Right lobe of liver (tissue), 6 donors: ENCODE measurements at regions not wholly inside any gene's neighbourhood (a gene's known extent, or its start where the extent isn't known, plus 50 kb on each side); places are given as distances from the start of the nearest gene placed in this dataset.

Source experiments
- ATAC-seq, 4 donors: fragments of 200-7000 bp; cut with Tn5 transposase; one replicate each; pipeline ENCODE4 v1.9.1; 2020; ENCODE audit warnings: mild to moderate bottlenecking in 4 of 4, moderate library complexity in 4 of 4
- DNase-seq, 3 donors: peaks; one replicate each; pipeline ENCODE4 v3.0.0-alpha.2; 2020
- H3K27ac ChIP-seq, 3 donors: fragments of 200-600 bp; one replicate each; pipeline ENCODE4 v1.8.0; 2022
- H3K27me3 ChIP-seq, 2 donors: fragments of 200-600 bp; one replicate each; pipeline ENCODE4 v1.8.0; 2022
- H3K36me3 ChIP-seq, 4 donors: fragments of 200-600 bp; sonication (generic) in 1 of 4; one replicate each; pipeline versions ENCODE4 v1.5.1 to v1.8.0; 2017 to 2022; ENCODE audit warnings: control low read depth in 1 of 4
- H3K4me1 ChIP-seq, 4 donors: fragments of 200-600 bp; sonication (generic) in 1 of 4; one replicate each; pipeline versions ENCODE4 v1.5.1 to v1.8.0; 2017 to 2022; ENCODE audit warnings: control low read depth in 1 of 4
- H3K4me3 ChIP-seq, 3 donors: fragments of 200-600 bp; one replicate each; pipeline ENCODE4 v1.8.0; 2022
- H3K9me3 ChIP-seq, 4 donors: fragments of 200-600 bp; sonication (generic) in 1 of 4; one replicate each; pipeline versions ENCODE4 v1.5.1 to v1.8.0; 2017 to 2022; ENCODE audit warnings: control low read depth in 1 of 4
- CTCF ChIP-seq, 4 donors: fragments of 200-600 bp in 3 of 4; fragments of 450-650 bp in 1 of 4; IDR thresholded peaks; one replicate each; pipeline versions ENCODE4 v1.5.1 to v1.8.0; 2016 to 2022; ENCODE audit warnings: antibody characterized with exemption in 4 of 4, mild to moderate bottlenecking in 2 of 4
- POLR2A ChIP-seq: fragments of 450-650 bp; IDR thresholded peaks from one replicate; pipeline ENCODE4 v1.6.1; 2017; ENCODE audit warnings: antibody characterized with exemption, mild to moderate bottlenecking
- WGBS: methylation state at CpG from one replicate; pipeline ENCODE4 v1.1.6; 2018; ENCODE audit warnings: low coverage, low lambda C conversion rate; ENCODE audit not compliant: insufficient coverage; ENCODE audit errors: missing lambda C conversion rate; 5-methylcytosine and 5-hydroxymethylcytosine counted together
- intact Hi-C, 2 donors: fragments of 100-400 bp; cut with DNase I; formaldehyde crosslinking; loops; one replicate each; pipeline versions ENCODE4 v1.11.2 to v1.14.1; 2022
- donor health status: DM: no; HTN: yes; CAD: no.
- donor health status: DM: no; HTN: no; CAD: no.
- donor health status: DM: no; HTN: no; CAD: no.
- donor health status: DM: no; HTN: yes; CAD: no.
- donor health status: DM: no; HTN: yes; CAD: no.

DNA sequence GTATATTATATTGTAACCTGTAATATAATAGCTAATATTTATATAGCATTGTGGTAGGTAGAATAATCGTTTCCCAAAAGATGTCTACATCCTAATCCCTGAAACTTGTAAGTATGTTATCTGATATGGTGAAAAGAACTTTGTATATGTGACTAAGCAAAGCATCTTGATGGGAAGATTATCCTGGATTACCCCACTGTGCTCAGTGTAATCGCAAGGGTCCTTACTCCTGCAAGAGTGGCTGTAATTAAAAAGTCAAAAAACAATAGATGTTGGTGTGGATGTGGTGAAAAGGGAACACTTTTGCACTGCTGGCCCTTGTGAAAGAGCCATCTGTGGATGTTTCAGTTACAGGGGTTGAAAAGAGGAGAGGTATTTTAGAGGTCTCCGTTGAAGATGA lies 95.2 kb downstream of the EDN1 start:
- H3K36me3 ChIP-seq, result no peaks in the 10 kb centered on the region
- H3K9me3 ChIP-seq, result no peaks in the 10 kb centered on the region
- no peaks in the 10 kb centered on the region for H3K4me1 ChIP-seq
- TF ChIP-seq POLR2A (no peak), CTCF (IDR thresholded peaks at IDR 0.05) (no peak)
- intact Hi-C loops, result no loop called here
- H3K27ac ChIP-seq, result no peak overlapping the region
- ATAC-seq, result no peak
- DNase-seq, result no peak
- 82% methylated on average over 3 of the region's 3 CpGs for WGBS
- H3K27me3 ChIP-seq, result no peaks in the 10 kb centered on the region
- H3K4me3 ChIP-seq, result no peak overlapping the region

GRCh38 chr6:12386816-12387215 lies 96.7 kb downstream of the EDN1 start:
- ATAC-seq (no peak), DNase-seq (no peak)
- no peak overlapping the region for H3K4me3 ChIP-seq
- no peaks in the 10 kb centered on the region for H3K27me3 ChIP-seq
- TF ChIP-seq POLR2A (no peak), CTCF (IDR thresholded peaks at IDR 0.05) (no peak)
- H3K4me1 ChIP-seq, result no peaks in the 10 kb centered on the region
- H3K9me3 ChIP-seq, result no peaks in the 10 kb centered on the region
- WGBS, result 90% methylated on average over 4 of the region's 5 CpGs
- no peak overlapping the region for H3K27ac ChIP-seq
- intact Hi-C loops, result no loop called here
- H3K36me3 ChIP-seq, result no peaks in the 10 kb centered on the region

DNA sequence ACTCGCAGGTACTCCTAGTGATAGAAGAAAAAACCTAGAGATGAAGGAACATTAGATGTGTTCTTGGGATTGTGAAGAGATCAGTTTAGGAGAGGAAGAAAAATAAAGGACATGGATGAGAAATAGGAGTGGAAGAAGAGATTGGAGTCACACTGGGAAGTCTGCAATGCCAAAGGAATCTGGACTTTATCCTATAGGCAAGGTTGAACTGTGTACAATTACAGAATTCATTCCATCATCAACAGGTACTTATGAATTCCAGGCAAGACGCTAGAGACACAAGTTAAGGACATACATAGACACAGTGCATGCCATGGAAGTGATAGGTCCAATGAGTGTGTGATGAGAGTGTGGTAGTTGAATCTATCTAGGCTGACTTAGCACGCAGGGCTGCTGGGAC lies 101.3 kb downstream of the EDN1 start:
- 60% methylated on average over 3 of the region's 3 CpGs for whole genome bisulfite sequencing
- TF ChIP-seq CTCF (IDR thresholded peaks at IDR 0.05) (no peak), POLR2A (no peak)
- H3K4me1 ChIP-seq, result no peaks in the 10 kb centered on the region
- no peak for ATAC-seq
- intact Hi-C loops, result no loop called here
- H3K4me3 ChIP-seq, result no peak overlapping the region
- no peaks in the 10 kb centered on the region for H3K27me3 ChIP-seq
- H3K27ac ChIP-seq, result no peak overlapping the region
- H3K36me3 ChIP-seq, result no peaks in the 10 kb centered on the region
- H3K9me3 ChIP-seq, result no peaks in the 10 kb centered on the region
- DNase-seq, result no peak

DNA sequence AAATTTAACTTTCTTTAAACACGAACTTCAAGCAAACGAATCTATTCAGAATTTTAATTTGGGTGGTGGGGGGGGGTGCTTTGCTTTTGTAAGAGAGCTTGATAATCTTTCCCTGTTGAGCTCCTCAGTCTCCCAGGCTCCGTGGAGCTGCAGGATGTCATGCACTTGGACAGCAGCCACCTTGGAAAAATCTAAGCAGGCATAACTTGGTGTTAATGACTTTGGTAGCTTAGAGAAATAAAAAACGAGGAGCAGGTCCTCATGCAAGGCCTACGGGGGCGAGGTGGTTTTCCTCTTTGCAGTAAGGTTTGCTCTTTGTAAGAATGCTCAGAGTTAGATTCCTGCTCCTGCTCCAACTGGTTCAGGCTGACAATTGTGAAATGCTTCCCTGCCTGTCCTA lies 102.3 kb downstream of the EDN1 start:
- Histone ChIP-seq H3K36me3 (no peaks in the 10 kb centered on the region), H3K4me1 (no peaks in the 10 kb centered on the region), H3K27ac (no peak overlapping the region), H3K4me3 (no peak overlapping the region), H3K9me3 (no peaks in the 10 kb centered on the region), H3K27me3 (no peaks in the 10 kb centered on the region)
- ATAC-seq (no peak), DNase-seq (no peak)
- WGBS, result 73% methylated on average over 6 of the region's 6 CpGs
- TF ChIP-seq CTCF (IDR thresholded peaks at IDR 0.05) (no peak), POLR2A (no peak)
- intact Hi-C loops, result no loop called here

DNA sequence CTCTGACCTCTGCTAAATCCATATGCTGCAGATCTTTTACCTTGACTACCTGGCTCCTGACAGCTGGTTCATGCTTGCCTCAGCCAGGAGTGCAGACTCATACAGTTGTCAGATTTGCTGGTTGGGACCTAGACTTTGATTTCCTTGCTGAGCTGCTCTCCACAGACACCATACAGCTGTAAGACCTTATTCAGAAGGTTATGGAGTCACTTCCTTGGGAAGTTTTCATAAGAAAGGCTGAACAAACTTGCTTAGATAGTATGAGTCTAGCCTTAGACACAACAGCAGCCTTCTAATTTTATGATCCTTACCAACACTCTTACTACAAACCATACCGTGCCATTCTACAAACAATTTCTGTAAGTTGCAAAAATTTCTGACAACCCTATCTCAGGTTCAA lies 102.9 kb downstream of the EDN1 start:
- TF ChIP-seq CTCF (IDR thresholded peaks at IDR 0.05), result no peak
- no peak for TF ChIP-seq POLR2A
- WGBS, result 91% methylated on average over 1 of the region's 1 CpG

More for the DNA sequence above, 102.9 kb downstream of the EDN1 start:
- no peak overlapping the region for H3K4me3 ChIP-seq
- ATAC-seq (no peak), DNase-seq (no peak)
- H3K27me3 ChIP-seq, result no peaks in the 10 kb centered on the region
- H3K36me3 ChIP-seq, result no peaks in the 10 kb centered on the region
- no peaks in the 10 kb centered on the region for H3K4me1 ChIP-seq
- H3K9me3 ChIP-seq, result no peaks in the 10 kb centered on the region
- no peak overlapping the region for H3K27ac ChIP-seq
- intact Hi-C loops, result no loop called here
